ENCODE measurements at regions not wholly inside any gene's neighbourhood (a gene's known extent, or its start where the extent isn't known, plus 50 kb on each side); places are given as distances from the start of the nearest gene placed in this dataset.

DNA sequence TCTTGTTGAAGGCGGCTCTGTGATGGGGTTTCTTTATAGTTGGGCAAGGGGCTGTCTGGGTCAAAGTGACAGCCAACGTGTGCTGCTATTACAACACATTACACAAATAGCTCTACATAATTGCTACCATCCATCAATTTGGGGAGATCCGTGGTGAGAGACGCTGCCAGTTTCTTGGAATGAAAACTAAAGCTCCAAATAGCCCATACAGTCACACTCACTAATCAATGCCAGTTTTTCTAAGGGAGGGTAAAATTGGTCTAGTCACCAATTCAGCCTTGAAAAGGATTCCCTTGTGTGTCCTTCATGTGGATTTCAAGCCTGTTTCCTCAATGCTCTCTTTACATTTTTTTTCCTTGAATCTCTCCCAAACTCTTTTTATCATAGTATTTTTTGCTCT is 343.3 kb upstream of the KLF4 start:
- Histone ChIP-seq H4K8ac (replicated peaks; ENCODE audit: insufficient read length, low read depth, low read length) (no peak overlapping the region), H3K79me1 (ENCODE audit: insufficient read depth, low read depth, low read length, poor library complexity, severe bottlenecking) (no peaks in the 10 kb centered on the region), H2AK5ac (ENCODE audit: insufficient read length, low read length) (no peak overlapping the region), H3K4me2 (ENCODE audit: insufficient read depth, insufficient read length, low read length) (no peak overlapping the region), H3K56ac (ENCODE audit: insufficient read length, low read depth, low read length) (no peak overlapping the region), H3T11ph (ENCODE audit: low read length) (no peak overlapping the region), H3K4ac (ENCODE audit: low read depth, low read length) (no peak overlapping the region), H2BK12ac (ENCODE audit: insufficient read length, low read depth, low read length) (no peak overlapping the region), H2AFZ (ENCODE audit: low read length) (no peak overlapping the region), H2BK120ac (ENCODE audit: low read depth, low read length, poor library complexity, severe bottlenecking) (no peak overlapping the region), H3K23me2 (ENCODE audit: insufficient read length, low read depth, low read length, poor library complexity, severe bottlenecking) (no peaks in the 10 kb centered on the region), H4K20me1 (ENCODE audit: control insufficient read depth, insufficient read depth, insufficient read length) (no peaks in the 10 kb centered on the region), H3K18ac (ENCODE audit: insufficient read length, low read depth, low read length) (no peak overlapping the region), H2BK5ac (ENCODE audit: insufficient read length, low read length) (no peak overlapping the region), H3K9me3 (ENCODE audit: control insufficient read depth, low read depth, low read length) (no peaks in the 10 kb centered on the region), H2BK15ac (ENCODE audit: low read depth, low read length) (no peak overlapping the region), H3K23ac (ENCODE audit: insufficient read length, low read depth, low read length) (no peak overlapping the region), H3K27me3 (ENCODE audit: insufficient read depth, low read length) (no peaks in the 10 kb centered on the region), H4K5ac (ENCODE audit: insufficient read length, low read depth, low read length) (no peak overlapping the region), H3K9ac (ENCODE audit: extremely low read depth, insufficient read length, low read length) (no peak overlapping the region), H3K27ac (ENCODE audit: insufficient read length, low read depth, low read length) (no peak overlapping the region), H3K79me2 (ENCODE audit: insufficient read depth, low read length) (no peaks in the 10 kb centered on the region), H4K91ac (ENCODE audit: insufficient read length, low read depth, low read length) (no peak overlapping the region), H2BK20ac (ENCODE audit: low read depth, low read length, poor library complexity, severe bottlenecking) (no peak overlapping the region), H3K14ac (ENCODE audit: insufficient read depth, low read length) (no peak overlapping the region), H3K4me1 (ENCODE audit: insufficient read depth, low read length) (no peaks in the 10 kb centered on the region)
- Mint-ChIP-seq H3K27me3 (ENCODE audit: low read depth) (no peaks in the 10 kb centered on the region), H3K4me3 (no peak overlapping the region), H3K27ac (no peak overlapping the region), H3K36me3 (ENCODE audit: insufficient read depth in 1 of 3, low read depth in 3 of 3) (no peaks in the 10 kb centered on the region; a peak in 1 of 7 replicates), H3K9me3 (no peaks in the 10 kb centered on the region; a peak in 2 of 5 replicates), H3K4me1 (no peaks in the 10 kb centered on the region)
- no peak for TF ChIP-seq CTCF (conservative IDR thresholded peaks at IDR 0.05)
- no CpG with 5 or more reads among the region's 4 CpGs for WGBS (ENCODE audit: extremely low coverage, insufficient read length, low lambda C conversion rate)
- DNase-seq, result no peak
